Ammon's horn (tissue), 1 donor: ENCODE measurements at regions not wholly inside any gene's neighbourhood (a gene's known extent, or its start where the extent isn't known, plus 50 kb on each side); places are given as distances from the start of the nearest gene placed in this dataset.

Source experiments
- DNase-seq: peaks from one replicate; pipeline ENCODE4 v3.0.0-alpha.2; 2016; ENCODE audit warnings: low spot score

- DNase-seq, result no peak
These were observed 50.7 kb upstream of the FOXB1 start for GRCh38 chr15:59953392-59953883.

GRCh38 chr15:59952960-59953359, 51.2 kb upstream of the FOXB1 start:
- no peak for DNase-seq

- no peak for DNase-seq
These were observed 53.3 kb upstream of the FOXB1 start for GRCh38 chr15:59950603-59951388.

GRCh38 chr15:59948924-59949613, 55.0 kb upstream of the FOXB1 start:
- DNase-seq, result no peak

- DNase-seq, result no peak
These were observed 58.0 kb upstream of the FOXB1 start for GRCh38 chr15:59946084-59946483.

GRCh38 chr15:59945036-59945435, 59.1 kb upstream of the FOXB1 start:
- no peak for DNase-seq

- DNase-seq, result no peak
These were observed 62.5 kb upstream of the FOXB1 start for GRCh38 chr15:59941612-59942011.

GRCh38 chr15:59940928-59941327, 63.2 kb upstream of the FOXB1 start:
- DNase-seq, result no peak

GRCh38 chr15:59940456-59940855, 63.7 kb upstream of the FOXB1 start:
- no peak for DNase-seq

- DNase-seq, result no peak
These were observed 67.4 kb upstream of the FOXB1 start for GRCh38 chr15:59936741-59937140.

- DNase-seq, result no peak
These were observed 70.5 kb upstream of the FOXB1 start for GRCh38 chr15:59933607-59934006.

GRCh38 chr15:59931646-59932261, 72.4 kb upstream of the FOXB1 start:
- DNase-seq, result no peak

GRCh38 chr15:59924812-59925522, 79.1 kb upstream of the FOXB1 start:
- no peak for DNase-seq

- no peak for DNase-seq
These were observed 80.0 kb upstream of the FOXB1 start for GRCh38 chr15:59924096-59924495.

- DNase-seq, result no peak
These were observed 80.6 kb upstream of the FOXB1 start for GRCh38 chr15:59923508-59923907.

- no peak for DNase-seq
These were observed 84.8 kb upstream of the FOXB1 start for GRCh38 chr15:59918994-59919951.

- peak; percentile 7 for DNase-seq
These were observed 86.5 kb upstream of the FOXB1 start for GRCh38 chr15:59917504-59918157.

- no peak for DNase-seq
These were observed 98.1 kb upstream of the FOXB1 start for GRCh38 chr15:59906046-59906445.

GRCh38 chr15:59905176-59905575, 98.9 kb upstream of the FOXB1 start:
- no peak for DNase-seq

GRCh38 chr15:59904450-59905135, 99.5 kb upstream of the FOXB1 start:
- no peak for DNase-seq
